CD4-positive, alpha-beta memory T cell (primary cell): ENCODE measurements at regions not wholly inside any gene's neighbourhood (a gene's known extent, or its start where the extent isn't known, plus 50 kb on each side); places are given as distances from the start of the nearest gene placed in this dataset.
"Not testable (repeated sequence)": the region's sequence is repeated elsewhere in the genome, so short reads cannot be mapped to it uniquely, and the experiment has no call there.

ENCODE experiments used
- CTCF ChIA-PET: fragments of 350-600 bp; sonication (Branson Sonifier 250); formaldehyde crosslinking; loops from one replicate; lab custom pipeline; 2021; ENCODE audit warnings: inconsistent platforms; ENCODE audit not compliant: partially characterized antibody; lab: Charles Lee
- POLR2A ChIA-PET: fragments of 350-600 bp; sonication (Branson Sonifier 250); formaldehyde crosslinking; loops from one replicate; lab custom pipeline; 2021; ENCODE audit not compliant: partially characterized antibody; lab: Charles Lee
- DNase-seq, 5 donors: peaks; one replicate each; pipeline versions ENCODE4 v3.0.0 to v3.0.0-alpha.2; 2020 to 2022; ENCODE audit warnings: mixed read lengths in 1 of 5
- H3K27ac ChIP-seq: one replicate; pipeline ENCODE4 v1.7.0; 2013; ENCODE audit warnings: low read depth, low read length
- H3K27me3 ChIP-seq: 2 replicates; pipeline ENCODE4 v1.7.0; 2013; ENCODE audit warnings: mild to moderate bottlenecking, low read length, moderate library complexity; ENCODE audit not compliant: insufficient read depth
- H3K36me3 ChIP-seq: 2 replicates; pipeline ENCODE4 v1.7.0; 2013; ENCODE audit warnings: mild to moderate bottlenecking, low read length, moderate library complexity; ENCODE audit not compliant: insufficient read depth
- H3K4me1 ChIP-seq: 2 replicates; pipeline ENCODE4 v1.7.0; 2013; ENCODE audit warnings: mild to moderate bottlenecking, low read length, moderate library complexity; ENCODE audit not compliant: insufficient read depth
- H3K4me3 ChIP-seq, 2 donors: one replicate each; pipeline ENCODE4 v1.7.0; 2013; ENCODE audit warnings: low read length in 2 of 2, mild to moderate bottlenecking in 1 of 2
- H3K9me3 ChIP-seq, 2 donors: one replicate each; pipeline ENCODE4 v1.7.0; 2013; ENCODE audit warnings: low read length in 2 of 2, control low read depth in 1 of 2; ENCODE audit not compliant: control insufficient read depth in 1 of 2
- H3K27ac Mint-ChIP-seq, 7 donors: one replicate each; pipeline ENCODE4 v1.8.0; 2020 to 2021; ENCODE audit warnings: mixed read lengths in 7 of 7, mild to moderate bottlenecking in 6 of 7, inconsistent platforms in 3 of 7, moderate library complexity in 3 of 7
- H3K27me3 Mint-ChIP-seq, 2 donors: one replicate each; pipeline ENCODE4 v1.8.0; 2020 to 2021; ENCODE audit warnings: mixed read lengths in 2 of 2
- H3K36me3 Mint-ChIP-seq, 2 donors: one replicate each; pipeline ENCODE4 v1.8.0; 2020 to 2021; ENCODE audit warnings: mixed read lengths in 2 of 2, inconsistent platforms in 1 of 2, mild to moderate bottlenecking in 1 of 2
- H3K4me1 Mint-ChIP-seq, 4 donors: one replicate each; pipeline ENCODE4 v1.8.0; 2020 to 2021; ENCODE audit warnings: mixed read lengths in 4 of 4, mild to moderate bottlenecking in 1 of 4
- H3K4me3 Mint-ChIP-seq, 8 donors: one replicate each; pipeline ENCODE4 v1.8.0; 2020 to 2021; ENCODE audit warnings: mixed read lengths in 8 of 8, mild to moderate bottlenecking in 7 of 8, moderate library complexity in 6 of 8, inconsistent platforms in 3 of 8
- H3K9me3 Mint-ChIP-seq, 8 donors: one replicate each; pipeline ENCODE4 v1.8.0; 2020 to 2021; ENCODE audit warnings: mixed read lengths in 8 of 8, mild to moderate bottlenecking in 5 of 8, inconsistent platforms in 3 of 8, moderate library complexity in 1 of 8
- intact Hi-C: fragments of 100-400 bp; cut with micrococcal nuclease; formaldehyde crosslinking; loops from one replicate; pipeline ENCODE4 v1.15.1; 2023

- POLR2A ChIA-PET: no interaction called here
- Mint-ChIP-seq H3K9me3 (peaks cover 0 to 17% (median 13%) of the 10 kb centered on the region in 8 donors), H3K4me1 (peaks cover 0 to 5% (median 2%) of the 10 kb centered on the region in 4 donors)
Measured at GRCh38 chr20:10119336-10119735, 84.5 kb downstream of the ANKEF1 start.

GRCh38 chr20:10124883-10125282 is 90.1 kb downstream of the ANKEF1 start:
- H3K36me3 Mint-ChIP-seq, H3K4me3 ChIP-seq, H3K27me3 ChIP-seq, H3K36me3 ChIP-seq, H3K9me3 ChIP-seq, H3K27ac ChIP-seq, H3K4me3 Mint-ChIP-seq, POLR2A ChIA-PET, H3K27ac Mint-ChIP-seq, intact Hi-C loops, H3K4me1 Mint-ChIP-seq, CTCF ChIA-PET, DNase-seq, H3K4me1 ChIP-seq: not testable (repeated sequence)
- Mint-ChIP-seq H3K27me3 (peaks cover 1 to 13% of the 10 kb centered on the region in 2 donors), H3K9me3 (peaks cover 6 to 48% (median 31%) of the 10 kb centered on the region in 8 donors)

More at GRCh38 chr20:10119336-10119735, 84.5 kb downstream of the ANKEF1 start:
- no peaks in the 10 kb centered on the region for H3K36me3 ChIP-seq
- Mint-ChIP-seq H3K27me3 (peaks cover 1 to 4% of the 10 kb centered on the region in 2 donors), H3K4me3 (no peak overlapping the region), H3K27ac (no peak overlapping the region), H3K36me3 (peaks cover 0 to 2% of the 10 kb centered on the region in 2 donors)
- H3K4me1 ChIP-seq: no peaks in the 10 kb centered on the region
- H3K4me3 ChIP-seq: no peak overlapping the region
- DNase-seq: no peak
- intact Hi-C loops: no loop called here
- H3K27ac ChIP-seq: no peak overlapping the region
- no peaks in the 10 kb centered on the region for H3K27me3 ChIP-seq
- no peaks in the 10 kb centered on the region for H3K9me3 ChIP-seq
- CTCF ChIA-PET: no interaction called here

GRCh38 chr20:10125757-10126156 is 91.0 kb downstream of the ANKEF1 start:
- Mint-ChIP-seq H3K9me3 (peaks cover 6 to 48% (median 31%) of the 10 kb centered on the region in 8 donors), H3K36me3 (peaks cover 3 to 5% of the 10 kb centered on the region in 2 donors), H3K27me3 (peaks cover 0 to 9% of the 10 kb centered on the region in 2 donors), H3K4me1 (no peaks in the 10 kb centered on the region), H3K27ac (no peak overlapping the region), H3K4me3 (no peak overlapping the region)
- ChIA-PET POLR2A (no interaction called here), CTCF (no interaction called here)
- H3K9me3 ChIP-seq: no peaks in the 10 kb centered on the region
- no peaks in the 10 kb centered on the region for H3K27me3 ChIP-seq
- no peak overlapping the region for H3K4me3 ChIP-seq
- no peak for DNase-seq
- H3K4me1 ChIP-seq: no peaks in the 10 kb centered on the region
- intact Hi-C loops: no loop called here
- H3K27ac ChIP-seq: no peak overlapping the region
- H3K36me3 ChIP-seq: no peaks in the 10 kb centered on the region

- H3K4me3 ChIP-seq: no peak overlapping the region
- intact Hi-C loops: no loop called here
- H3K4me1 ChIP-seq: no peaks in the 10 kb centered on the region
- no peaks in the 10 kb centered on the region for H3K9me3 ChIP-seq
- Mint-ChIP-seq H3K27ac (no peak overlapping the region), H3K27me3 (peaks cover 0 to 9% of the 10 kb centered on the region in 2 donors), H3K4me3 (no peak overlapping the region), H3K4me1 (no peaks in the 10 kb centered on the region), H3K36me3 (peaks cover 0 to 3% of the 10 kb centered on the region in 2 donors), H3K9me3 (peaks cover 0 to 26% (median 13%) of the 10 kb centered on the region in 8 donors)
- ChIA-PET CTCF (interaction anchor here (1.6 kb wide), 1 partner anchor 9 kb away, joined by 3 read pairs; no protein-coding TSS in a partner anchor), POLR2A (no interaction called here)
- DNase-seq: no peak
- H3K27ac ChIP-seq: no peak overlapping the region
- no peaks in the 10 kb centered on the region for H3K36me3 ChIP-seq
- no peaks in the 10 kb centered on the region for H3K27me3 ChIP-seq
Measured at GRCh38 chr20:10129749-10130148, 88.9 kb upstream of the SNAP25 start.

GRCh38 chr20:10131732-10132345 is 86.8 kb upstream of the SNAP25 start:
- no peaks in the 10 kb centered on the region for H3K36me3 Mint-ChIP-seq
- H3K36me3 ChIP-seq: no peaks in the 10 kb centered on the region
- intact Hi-C loops: no loop called here
- no peak overlapping the region for H3K27ac ChIP-seq
- H3K4me3 ChIP-seq: no peak overlapping the region
- peaks cover 0 to 8% (median 0%) of the 10 kb centered on the region in 8 donors for H3K9me3 Mint-ChIP-seq
- H3K27me3 Mint-ChIP-seq: peaks cover 0 to 10% of the 10 kb centered on the region in 2 donors
- H3K27ac Mint-ChIP-seq: no peak overlapping the region
- H3K9me3 ChIP-seq: no peaks in the 10 kb centered on the region
- no peaks in the 10 kb centered on the region for H3K4me1 Mint-ChIP-seq
- no peaks in the 10 kb centered on the region for H3K27me3 ChIP-seq
- ChIA-PET CTCF (no interaction called here), POLR2A (no interaction called here)
- DNase-seq: no peak
- no peak overlapping the region for H3K4me3 Mint-ChIP-seq
- H3K4me1 ChIP-seq: no peaks in the 10 kb centered on the region

- no peaks in the 10 kb centered on the region for H3K36me3 Mint-ChIP-seq
- Histone ChIP-seq H3K27ac (no peak overlapping the region), H3K27me3 (no peaks in the 10 kb centered on the region), H3K4me3 (no peak overlapping the region), H3K36me3 (no peaks in the 10 kb centered on the region), H3K4me1 (no peaks in the 10 kb centered on the region), H3K9me3 (no peaks in the 10 kb centered on the region)
- ChIA-PET CTCF (no interaction called here), POLR2A (no interaction called here)
- peaks cover 0 to 11% of the 10 kb centered on the region in 2 donors for H3K27me3 Mint-ChIP-seq
- no peak overlapping the region for H3K4me3 Mint-ChIP-seq
- no peaks in the 10 kb centered on the region for H3K4me1 Mint-ChIP-seq
- peaks cover 0 to 8% (median 0%) of the 10 kb centered on the region in 8 donors for H3K9me3 Mint-ChIP-seq
- H3K27ac Mint-ChIP-seq: no peak overlapping the region
- DNase-seq: no peak
- intact Hi-C loops: no loop called here
Measured at GRCh38 chr20:10132387-10132786, 86.2 kb upstream of the SNAP25 start.

GRCh38 chr20:10133532-10133931 is 85.1 kb upstream of the SNAP25 start:
- no peaks in the 10 kb centered on the region for H3K36me3 ChIP-seq
- no peaks in the 10 kb centered on the region for H3K9me3 ChIP-seq
- no peak overlapping the region for H3K27ac ChIP-seq
- no peaks in the 10 kb centered on the region for H3K4me1 ChIP-seq
- H3K27me3 ChIP-seq: no peaks in the 10 kb centered on the region
- peaks cover 4 to 13% of the 10 kb centered on the region in 2 donors for H3K27me3 Mint-ChIP-seq
- CTCF ChIA-PET: no interaction called here
- intact Hi-C loops: no loop called here
- H3K4me1 Mint-ChIP-seq: no peaks in the 10 kb centered on the region
- H3K4me3 Mint-ChIP-seq: no peak overlapping the region
- H3K4me3 ChIP-seq: no peak overlapping the region
- DNase-seq: no peak
- H3K9me3 Mint-ChIP-seq: peaks cover 0 to 5% (median 0%) of the 10 kb centered on the region in 8 donors
- H3K27ac Mint-ChIP-seq: no peak overlapping the region
- H3K36me3 Mint-ChIP-seq: no peaks in the 10 kb centered on the region
- POLR2A ChIA-PET: no interaction called here
